Stomach (tissue), 8 donors: ENCODE measurements at regions not wholly inside any gene's neighbourhood (a gene's known extent, or its start where the extent isn't known, plus 50 kb on each side); places are given as distances from the start of the nearest gene placed in this dataset.

Experiments
- DNase-seq, 2 donors: peaks; one replicate each; pipeline versions ENCODE4 v3.0.0 to v3.0.0-alpha.2; 2013 to 2019
- H3K27ac ChIP-seq, 5 donors: fragments of 200-600 bp in 4 of 5; sonication (generic) in 4 of 5; one replicate each; pipeline ENCODE4 v1.5.1; 2013 to 2019; ENCODE audit warnings: mild to moderate bottlenecking in 1 of 5, moderate library complexity in 1 of 5
- H3K27me3 ChIP-seq, 3 donors: fragments of 200-600 bp; sonication (generic); one replicate each; pipeline ENCODE4 v1.5.1; 2017 to 2019; ENCODE audit warnings: mixed run types in 1 of 3
- H3K36me3 ChIP-seq, 4 donors: fragments of 200-600 bp; sonication (generic); 1 replicate in 3 of 4; 2 replicates in 1 of 4; pipeline ENCODE4 v1.5.1; 2016 to 2019
- H3K4me1 ChIP-seq, 4 donors: fragments of 200-600 bp; sonication (generic); one replicate each; pipeline ENCODE4 v1.5.1; 2016 to 2019
- H3K4me3 ChIP-seq, 4 donors: fragments of 200-600 bp; sonication (generic) in 3 of 4; one replicate each; pipeline ENCODE4 v1.5.1; 2016 to 2019; ENCODE audit warnings: mild to moderate bottlenecking in 1 of 4
- H3K9me3 ChIP-seq, 4 donors: fragments of 200-600 bp; sonication (generic); one replicate each; pipeline ENCODE4 v1.5.1; 2016 to 2019
- EP300 ChIP-seq: sonication (generic); formaldehyde crosslinking; IDR thresholded peaks from one replicate; pipeline ENCODE4 v1.6.1; 2017; ENCODE audit warnings: antibody characterized with exemption
- POLR2A ChIP-seq, 4 donors: fragments of 450-650 bp; IDR thresholded peaks; one replicate each; pipeline ENCODE4 v1.6.1; 2016; ENCODE audit warnings: antibody characterized with exemption in 4 of 4, control low read depth in 2 of 4, mild to moderate bottlenecking in 1 of 4, moderate library complexity in 1 of 4
- POLR2AphosphoS5 ChIP-seq, 3 donors: sonication (generic); formaldehyde crosslinking; IDR thresholded peaks; one replicate each; pipeline ENCODE4 v1.6.1; 2016; ENCODE audit warnings: antibody characterized with exemption in 3 of 3
- WGBS, 5 donors: extraction: QIAGEN DNeasy Blood & Tissue Kit in 3 of 5; methylation state at CpG; one replicate each; pipeline versions ENCODE4 v1.1.5 to v1.1.7; 2013 to 2018; 5-methylcytosine and 5-hydroxymethylcytosine counted together
- intact Hi-C: fragments of 100-400 bp; cut with DNase I; formaldehyde crosslinking; loops from one replicate; pipeline ENCODE4 v1.15.1; 2023; ENCODE audit warnings: low total_unique reads
- TF ChIP-seq, protein P1 (sequence below), 7 experiments: fragments of 450-650 bp in 4 of 7; fragments of 200-600 bp in 3 of 7; sonication (generic) in 3 of 7; IDR thresholded peaks; one replicate each; pipeline ENCODE4 v1.5.1; 2016 to 2019; ENCODE audit warnings: antibody characterized with exemption in 7 of 7, control low read depth in 2 of 7, mild to moderate bottlenecking in 1 of 7
- donor health status: healthy with polysubstance abuse.
- donor health status: Bipolar disorder and iron deficiency.
- donor health status: healthy.

DNA sequence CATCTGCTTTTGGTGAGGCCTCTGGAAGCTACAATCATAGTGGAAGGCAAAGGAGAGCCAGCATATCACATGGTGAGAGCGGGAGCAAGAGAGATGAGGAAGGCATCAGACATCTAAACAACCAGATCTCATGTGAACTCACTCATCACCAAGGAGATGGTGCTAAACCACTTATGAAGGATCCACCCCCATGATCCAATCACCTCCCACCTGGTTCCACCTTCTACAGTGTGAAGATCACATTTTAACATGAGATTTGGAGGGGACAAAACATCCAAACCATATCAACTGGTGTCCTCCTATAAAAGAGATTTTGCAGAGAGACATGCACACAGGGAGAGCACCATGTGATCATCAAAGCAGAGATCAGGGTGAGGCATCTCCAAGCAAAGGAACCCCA is 578.6 kb downstream of the MATN1 start:
- DNase-seq, result no peak
- H3K27ac ChIP-seq, result no peak overlapping the region

GRCh38 chr1:30143517-30143916 is 579.9 kb downstream of the MATN1 start:
- WGBS, 5 donors, result 67 to 90% (median 77%) methylated on average over 1 of the region's 1 CpG
- TF ChIP-seq, protein P1, sequence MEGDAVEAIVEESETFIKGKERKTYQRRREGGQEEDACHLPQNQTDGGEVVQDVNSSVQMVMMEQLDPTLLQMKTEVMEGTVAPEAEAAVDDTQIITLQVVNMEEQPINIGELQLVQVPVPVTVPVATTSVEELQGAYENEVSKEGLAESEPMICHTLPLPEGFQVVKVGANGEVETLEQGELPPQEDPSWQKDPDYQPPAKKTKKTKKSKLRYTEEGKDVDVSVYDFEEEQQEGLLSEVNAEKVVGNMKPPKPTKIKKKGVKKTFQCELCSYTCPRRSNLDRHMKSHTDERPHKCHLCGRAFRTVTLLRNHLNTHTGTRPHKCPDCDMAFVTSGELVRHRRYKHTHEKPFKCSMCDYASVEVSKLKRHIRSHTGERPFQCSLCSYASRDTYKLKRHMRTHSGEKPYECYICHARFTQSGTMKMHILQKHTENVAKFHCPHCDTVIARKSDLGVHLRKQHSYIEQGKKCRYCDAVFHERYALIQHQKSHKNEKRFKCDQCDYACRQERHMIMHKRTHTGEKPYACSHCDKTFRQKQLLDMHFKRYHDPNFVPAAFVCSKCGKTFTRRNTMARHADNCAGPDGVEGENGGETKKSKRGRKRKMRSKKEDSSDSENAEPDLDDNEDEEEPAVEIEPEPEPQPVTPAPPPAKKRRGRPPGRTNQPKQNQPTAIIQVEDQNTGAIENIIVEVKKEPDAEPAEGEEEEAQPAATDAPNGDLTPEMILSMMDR (IDR thresholded peaks at IDR 0.05), result no peak
- no peak for TF ChIP-seq POLR2A (IDR thresholded peaks at IDR 0.05)
- no peak for TF ChIP-seq POLR2AphosphoS5 (IDR thresholded peaks at IDR 0.05)
- TF ChIP-seq EP300, result no peak
- Histone ChIP-seq H3K27me3 (peaks cover 0 to 31% (median 4%) of the 10 kb centered on the region in 3 donors), H3K9me3 (peaks cover 0 to 6% (median 0%) of the 10 kb centered on the region in 4 donors), H3K36me3 (no peaks in the 10 kb centered on the region), H3K27ac (no peak overlapping the region), H3K4me3 (no peak overlapping the region), H3K4me1 (no peaks in the 10 kb centered on the region)
- DNase-seq, result no peak
- intact Hi-C loops, result no loop called here

More for the DNA sequence above, 578.6 kb downstream of the MATN1 start:
- intact Hi-C loops, result no loop called here
- Histone ChIP-seq H3K9me3 (peaks cover 0 to 6% (median 0%) of the 10 kb centered on the region in 4 donors), H3K36me3 (no peaks in the 10 kb centered on the region), H3K4me3 (no peak overlapping the region), H3K4me1 (no peaks in the 10 kb centered on the region), H3K27me3 (peaks cover 0 to 27% (median 4%) of the 10 kb centered on the region in 3 donors)
- 72 to 95% (median 89%) methylated on average over 1 of the region's 1 CpG for WGBS, 5 donors
- TF ChIP-seq EP300, result no peak
- TF ChIP-seq POLR2AphosphoS5 (IDR thresholded peaks at IDR 0.05), result no peak
- TF ChIP-seq POLR2A (IDR thresholded peaks at IDR 0.05), result no peak
- TF ChIP-seq, protein P1 (IDR thresholded peaks at IDR 0.05), result no peak

DNA sequence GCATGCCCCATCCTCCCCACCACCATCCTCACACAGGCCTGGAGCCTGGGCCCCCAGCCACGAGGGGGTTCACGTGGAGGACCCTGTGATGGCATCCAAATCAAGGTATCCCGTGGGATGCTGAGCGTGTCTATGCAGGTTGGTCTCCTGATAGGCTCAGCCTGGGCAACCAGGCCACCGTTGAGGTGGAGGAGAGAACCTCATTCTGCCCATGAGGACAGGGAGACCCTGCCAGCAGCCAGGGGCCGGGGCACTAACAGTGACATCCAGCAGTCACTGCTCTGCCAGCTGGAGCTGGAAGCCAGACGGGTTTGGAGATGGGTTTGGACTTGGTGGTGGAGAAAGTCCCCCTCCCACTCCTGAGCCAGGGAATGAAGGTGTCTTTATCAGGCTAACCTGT is 582.8 kb downstream of the MATN1 start:
- intact Hi-C loops, result no loop called here
- WGBS, 5 donors, result 73 to 83% (median 78%) methylated on average over 7 of the region's 7 CpGs
- Histone ChIP-seq H3K27me3 (peaks cover 0 to 32% (median 4%) of the 10 kb centered on the region in 3 donors), H3K27ac (no peak overlapping the region), H3K9me3 (peaks cover 0 to 6% (median 0%) of the 10 kb centered on the region in 4 donors), H3K4me1 (no peaks in the 10 kb centered on the region), H3K36me3 (no peaks in the 10 kb centered on the region), H3K4me3 (no peak overlapping the region)
- TF ChIP-seq, protein P1 (IDR thresholded peaks at IDR 0.05), result no peak
- TF ChIP-seq POLR2A (IDR thresholded peaks at IDR 0.05) (no peak), EP300 (no peak), POLR2AphosphoS5 (IDR thresholded peaks at IDR 0.05) (no peak)
- DNase-seq, result no peak

GRCh38 chr1:30138891-30139290 is 584.5 kb downstream of the MATN1 start:
- H3K9me3 ChIP-seq, result peaks cover 0 to 6% (median 0%) of the 10 kb centered on the region in 4 donors
- WGBS, 5 donors, result 86 to 93% (median 90%) methylated on average over 5 of the region's 5 CpGs
- no peak for TF ChIP-seq EP300

DNA sequence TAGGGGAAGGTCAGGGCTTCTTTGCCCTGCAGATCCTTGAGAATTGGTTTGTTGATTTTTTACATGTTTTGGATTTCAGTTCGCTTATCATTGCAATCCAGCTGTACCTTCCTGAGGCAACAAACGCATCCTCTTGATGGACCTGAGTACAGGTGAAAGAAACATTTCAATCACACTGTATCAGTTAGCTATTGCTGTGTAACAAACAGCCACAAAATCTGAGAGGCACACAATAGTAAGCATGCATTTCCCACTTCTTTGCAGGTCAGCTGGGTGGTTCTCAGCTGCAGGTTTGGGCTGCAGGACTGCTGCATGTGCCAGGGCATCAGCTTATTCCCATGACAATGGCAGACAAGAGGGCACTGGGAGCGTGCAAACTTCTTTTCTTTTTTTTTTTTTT is 586.4 kb downstream of the MATN1 start:
- WGBS, 5 donors, result 76 to 90% (median 83%) methylated on average over 3 of the region's 3 CpGs
- Histone ChIP-seq H3K36me3 (no peaks in the 10 kb centered on the region), H3K27me3 (peaks cover 0 to 26% (median 0%) of the 10 kb centered on the region in 3 donors), H3K4me1 (no peaks in the 10 kb centered on the region), H3K27ac (no peak overlapping the region), H3K9me3 (no peaks in the 10 kb centered on the region), H3K4me3 (no peak overlapping the region)
- DNase-seq, result no peak
- intact Hi-C loops, result no loop called here
- TF ChIP-seq, protein P1 (IDR thresholded peaks at IDR 0.05), result no peak
- no peak for TF ChIP-seq EP300
- no peak for TF ChIP-seq POLR2AphosphoS5 (IDR thresholded peaks at IDR 0.05)

More at GRCh38 chr1:30138891-30139290, 584.5 kb downstream of the MATN1 start:
- Histone ChIP-seq H3K4me1 (no peaks in the 10 kb centered on the region), H3K4me3 (no peak overlapping the region), H3K27me3 (peaks cover 0 to 25% (median 4%) of the 10 kb centered on the region in 3 donors), H3K36me3 (no peaks in the 10 kb centered on the region), H3K27ac (no peak overlapping the region)
- DNase-seq, result no peak
- intact Hi-C loops, result no loop called here
